AG04450 (cell line): ENCODE measurements at regions not wholly inside any gene's neighbourhood (a gene's known extent, or its start where the extent isn't known, plus 50 kb on each side); places are given as distances from the start of the nearest gene placed in this dataset.

Experiments used
- CTCF ChIA-PET: fragments of 300-600, 350-600 bp; formaldehyde crosslinking; extraction: SDS; loops from one replicate; lab custom pipeline; 2022; ENCODE audit warnings: antibody characterized with exemption, inconsistent platforms; lab: Charles Lee
- POLR2A ChIA-PET: fragments of 350-600 bp; formaldehyde crosslinking; extraction: SDS; loops from one replicate; lab custom pipeline; 2021; ENCODE audit warnings: antibody characterized with exemption, inconsistent platforms; lab: Yijun Ruan, JAX
- DNase-seq: peaks from one replicate; pipeline ENCODE4 v3.0.0-alpha.2; 2011; ENCODE audit warnings: low read depth, low spot score
- H3K27ac ChIP-seq: one replicate; pipeline ENCODE4 v1.5.1; 2012; ENCODE audit warnings: low read depth, low read length, control low read depth
- H3K27me3 ChIP-seq: one replicate; pipeline ENCODE4 v1.6.0; 2012; ENCODE audit warnings: low read length; ENCODE audit not compliant: control insufficient read depth, insufficient read depth
- H3K4me3 ChIP-seq: 2 replicates; pipeline ENCODE4 v1.5.1; 2011; ENCODE audit warnings: mild to moderate bottlenecking, low read depth, low read length, control low read depth
- H3K9me3 ChIP-seq: 2 replicates; pipeline ENCODE4 v1.5.1; 2012; ENCODE audit warnings: low read length; ENCODE audit not compliant: control insufficient read depth, insufficient read depth
- TF ChIP-seq, protein P1 (sequence below): IDR thresholded peaks from 2 replicates; pipeline ENCODE4 v1.5.1; 2011; ENCODE audit warnings: low read depth, low read length, control low read depth, inconsistent platforms

DNA sequence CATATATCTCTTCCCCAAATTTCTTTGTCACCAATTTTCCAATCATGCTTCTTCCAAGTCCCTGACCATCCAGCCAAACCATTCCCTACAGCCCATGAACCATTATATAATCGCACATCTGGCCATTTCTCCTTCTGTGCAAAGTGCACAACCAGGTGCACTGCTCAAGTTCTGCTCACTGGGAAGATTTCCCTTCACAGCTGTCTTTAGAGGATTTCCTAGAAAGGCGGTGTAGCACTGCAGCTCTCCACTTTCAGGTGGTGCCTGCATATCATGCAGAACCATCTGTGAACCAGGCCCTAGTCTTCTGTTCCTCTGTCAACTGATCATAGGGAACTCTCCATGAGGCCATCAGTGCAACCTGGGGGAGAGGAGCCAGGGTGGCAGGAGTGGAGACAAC, 95.0 kb upstream of the CABCOCO1 start:
- CTCF ChIA-PET, result no interaction called here
- POLR2A ChIA-PET, result no interaction called here

DNA sequence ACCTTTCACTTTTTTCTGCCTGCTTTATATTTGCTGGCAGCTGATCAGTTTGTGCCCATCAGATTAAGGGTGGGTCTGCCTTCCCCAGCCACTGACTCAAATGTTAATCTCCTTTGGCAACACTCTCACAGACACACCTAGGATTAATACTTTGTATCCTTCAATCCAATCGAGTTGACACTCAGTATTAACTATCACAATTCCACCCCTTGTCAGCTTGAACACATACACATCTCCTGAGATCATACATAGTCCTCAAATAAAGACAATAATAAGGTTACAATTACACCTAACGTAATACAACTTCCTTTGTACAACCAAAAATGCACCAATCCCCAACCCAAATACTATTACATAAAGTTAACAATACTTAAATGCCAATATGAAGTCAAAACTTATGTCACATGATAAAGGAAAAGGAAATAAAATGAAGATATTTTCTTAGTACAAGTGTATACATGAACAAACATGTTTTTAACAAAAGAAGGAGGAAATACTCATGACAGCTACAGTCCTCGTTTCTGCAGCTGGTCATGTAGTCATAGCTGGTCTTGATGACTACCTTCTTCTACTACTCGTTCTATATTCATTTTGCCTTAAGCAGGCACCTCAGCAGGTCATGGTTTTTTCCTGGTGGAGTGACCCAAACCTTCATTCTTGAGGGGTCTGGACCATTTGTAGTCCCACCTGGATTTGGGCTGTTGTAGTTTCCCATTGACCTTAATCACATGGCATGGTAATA, 96.7 kb upstream of the CABCOCO1 start:
- no peak overlapping the region for H3K4me3 ChIP-seq
- H3K9me3 ChIP-seq, result peaks cover 6% of the 10 kb centered on the region; the same call in 1 of the 2 replicates
- DNase-seq, result no peak
- H3K27me3 ChIP-seq, result no peaks in the 10 kb centered on the region
- ChIA-PET POLR2A (no interaction called here), CTCF (no interaction called here)
- TF ChIP-seq, protein P1, sequence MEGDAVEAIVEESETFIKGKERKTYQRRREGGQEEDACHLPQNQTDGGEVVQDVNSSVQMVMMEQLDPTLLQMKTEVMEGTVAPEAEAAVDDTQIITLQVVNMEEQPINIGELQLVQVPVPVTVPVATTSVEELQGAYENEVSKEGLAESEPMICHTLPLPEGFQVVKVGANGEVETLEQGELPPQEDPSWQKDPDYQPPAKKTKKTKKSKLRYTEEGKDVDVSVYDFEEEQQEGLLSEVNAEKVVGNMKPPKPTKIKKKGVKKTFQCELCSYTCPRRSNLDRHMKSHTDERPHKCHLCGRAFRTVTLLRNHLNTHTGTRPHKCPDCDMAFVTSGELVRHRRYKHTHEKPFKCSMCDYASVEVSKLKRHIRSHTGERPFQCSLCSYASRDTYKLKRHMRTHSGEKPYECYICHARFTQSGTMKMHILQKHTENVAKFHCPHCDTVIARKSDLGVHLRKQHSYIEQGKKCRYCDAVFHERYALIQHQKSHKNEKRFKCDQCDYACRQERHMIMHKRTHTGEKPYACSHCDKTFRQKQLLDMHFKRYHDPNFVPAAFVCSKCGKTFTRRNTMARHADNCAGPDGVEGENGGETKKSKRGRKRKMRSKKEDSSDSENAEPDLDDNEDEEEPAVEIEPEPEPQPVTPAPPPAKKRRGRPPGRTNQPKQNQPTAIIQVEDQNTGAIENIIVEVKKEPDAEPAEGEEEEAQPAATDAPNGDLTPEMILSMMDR, result no peak
- H3K27ac ChIP-seq, result no peak overlapping the region

More for the DNA sequence above, 95.0 kb upstream of the CABCOCO1 start:
- Histone ChIP-seq H3K27ac (no peak overlapping the region), H3K9me3 (peaks cover 7% of the 10 kb centered on the region; the same call in 1 of the 2 replicates), H3K27me3 (no peaks in the 10 kb centered on the region), H3K4me3 (no peak overlapping the region)
- no peak for DNase-seq
- TF ChIP-seq, protein P1, result no peak

DNA sequence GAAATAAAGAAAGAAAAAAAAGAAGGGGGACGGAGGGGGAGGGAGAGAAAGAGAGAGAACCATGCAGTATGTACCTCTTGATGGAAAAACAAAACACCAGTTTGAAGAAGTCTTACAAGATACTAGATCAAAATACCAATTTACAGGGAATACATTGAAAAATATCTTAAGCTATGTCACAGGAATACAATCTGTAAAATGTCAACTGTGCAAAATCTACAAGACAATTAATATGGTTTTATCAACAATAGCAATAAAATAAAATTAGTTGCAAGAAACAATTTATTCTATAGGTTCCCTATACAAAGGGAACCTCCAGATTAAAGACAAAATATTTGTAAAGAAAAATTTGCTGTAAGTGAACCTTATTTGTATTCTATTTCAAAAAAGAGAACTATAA, 98.3 kb upstream of the CABCOCO1 start:
- Histone ChIP-seq H3K4me3 (no peak overlapping the region), H3K9me3 (no peaks in the 10 kb centered on the region; the same call in 1 of the 2 replicates), H3K27ac (no peak overlapping the region), H3K27me3 (no peaks in the 10 kb centered on the region)
- TF ChIP-seq, protein P1, result no peak
- ChIA-PET POLR2A (no interaction called here), CTCF (interaction anchor here (0.7 kb wide), 1 partner anchor 20 kb away, joined by 3 read pairs; no protein-coding TSS in a partner anchor)
- DNase-seq, result no peak

DNA sequence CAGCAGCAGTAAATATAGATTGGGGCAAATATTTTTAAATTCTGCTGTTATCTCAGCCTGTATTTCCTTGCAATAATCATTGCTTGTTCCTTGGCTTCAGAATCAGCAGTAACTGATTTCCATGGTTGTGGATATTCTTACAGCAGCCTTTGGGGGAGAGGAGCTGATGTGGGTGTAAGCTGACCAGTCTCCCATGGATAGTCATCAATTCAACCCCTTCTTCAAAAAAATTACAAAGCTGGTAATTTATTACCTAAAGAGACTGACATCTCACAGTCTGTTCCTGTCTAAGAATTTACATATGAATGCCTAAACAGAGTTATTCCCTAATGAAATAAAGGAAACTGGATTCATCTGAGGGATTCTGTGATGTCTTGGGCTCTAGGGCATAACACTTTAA, 103.1 kb upstream of the CABCOCO1 start:
- POLR2A ChIA-PET, result no interaction called here
- TF ChIP-seq, protein P1, result no peak

DNA sequence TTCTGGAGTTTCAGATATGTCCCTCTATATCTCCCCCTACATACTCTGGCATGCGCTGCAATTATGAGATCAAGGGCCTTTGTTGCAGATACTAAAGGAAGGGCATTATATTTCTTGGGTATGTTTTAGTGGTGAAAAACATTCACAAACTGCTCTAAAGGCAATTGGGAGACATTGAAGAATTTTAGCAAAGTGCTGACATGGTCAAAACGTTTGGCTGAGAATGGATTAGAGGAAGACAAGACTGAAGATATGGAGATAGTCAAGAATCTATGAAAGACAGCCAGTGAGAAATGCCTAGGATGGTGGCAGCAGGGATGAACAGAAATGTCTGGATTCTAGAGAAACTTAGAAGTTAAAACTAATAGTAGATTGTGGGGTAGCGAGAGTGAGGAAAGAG, 104.5 kb upstream of the CABCOCO1 start:
- DNase-seq, result no peak
- no peak overlapping the region for H3K27ac ChIP-seq
- H3K4me3 ChIP-seq, result no peak overlapping the region
- no peaks in the 10 kb centered on the region for H3K9me3 ChIP-seq
- ChIA-PET POLR2A (no interaction called here), CTCF (no interaction called here)
- TF ChIP-seq, protein P1, result no peak
- H3K27me3 ChIP-seq, result no peaks in the 10 kb centered on the region

More for the DNA sequence above, 103.1 kb upstream of the CABCOCO1 start:
- Histone ChIP-seq H3K9me3 (no peaks in the 10 kb centered on the region), H3K4me3 (no peak overlapping the region), H3K27me3 (no peaks in the 10 kb centered on the region), H3K27ac (no peak overlapping the region)
- no peak for DNase-seq
- CTCF ChIA-PET, result no interaction called here
